Hematopoietic multipotent progenitor cell treated with erythropoietin and hydrocortisone succinate and interleukin-3 and kit ligand, for 8 days (in vitro differentiated cells): ENCODE measurements at regions not wholly inside any gene's neighbourhood (a gene's known extent, or its start where the extent isn't known, plus 50 kb on each side); places are given as distances from the start of the nearest gene placed in this dataset.

ENCODE experiments used
- DNase-seq: peaks from one replicate; pipeline ENCODE4 v3.0.0-alpha.2; 2015

- DNase-seq = no peak
Observed at GRCh38 chr9:96183751-96184150, 118.2 kb downstream of the HSD17B3 start.

- DNase-seq = no peak
Observed at GRCh38 chr9:96178153-96178552, 123.8 kb downstream of the HSD17B3 start.

DNA sequence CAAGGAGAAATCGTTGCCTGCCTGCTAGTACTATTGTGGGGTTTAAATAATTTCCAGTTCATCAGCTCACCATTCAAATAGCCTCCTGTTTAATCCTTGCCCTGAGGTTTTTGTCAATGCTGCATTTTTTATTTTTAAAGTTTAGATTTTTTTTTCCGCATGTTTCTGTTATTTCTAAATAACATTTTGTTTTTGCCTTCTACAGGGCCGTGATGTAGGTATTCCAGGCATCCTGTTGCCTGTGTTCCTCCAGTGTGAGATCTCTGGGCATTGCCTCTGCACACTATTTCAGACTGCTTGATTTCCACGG, 124.3 kb downstream of the HSD17B3 start:
- DNase-seq = no peak

DNA sequence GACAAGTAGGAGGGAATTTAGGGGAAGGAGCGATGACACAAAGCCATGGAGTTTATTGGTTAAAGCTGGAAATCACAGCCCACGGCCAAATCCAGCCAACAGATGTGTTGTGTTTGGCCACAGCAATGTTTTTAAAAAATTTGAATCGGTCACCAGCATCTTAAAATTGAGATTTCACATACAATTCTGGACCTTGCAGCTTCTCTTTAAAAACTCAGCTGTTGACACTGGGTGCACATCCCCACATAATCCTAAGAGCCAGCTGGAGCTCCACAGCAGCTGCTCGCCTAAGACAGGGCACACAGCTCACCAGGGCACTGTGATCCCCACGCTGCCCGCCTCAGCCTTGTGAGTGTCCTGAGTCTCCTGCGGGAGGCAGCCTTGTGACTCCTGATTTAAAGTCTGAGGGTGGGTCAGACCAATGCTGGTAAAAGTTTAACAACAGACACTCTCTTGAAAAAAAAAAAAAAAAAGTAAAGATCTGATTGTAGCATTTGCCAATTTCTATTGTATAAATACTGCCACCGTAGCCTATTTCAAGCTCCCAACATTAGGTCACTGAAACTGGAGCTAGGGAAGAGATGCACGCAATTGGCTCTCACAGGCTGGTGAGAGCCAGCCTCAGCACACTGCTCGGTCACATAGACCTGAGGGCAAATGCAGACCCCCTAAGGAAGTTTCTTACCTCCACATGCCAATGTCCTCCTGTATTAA, 124.8 kb downstream of the HSD17B3 start:
- DNase-seq = no peak

- DNase-seq = no peak
Observed at GRCh38 chr9:96175796-96176195, 126.2 kb downstream of the HSD17B3 start.

- DNase-seq = no peak
Observed at GRCh38 chr9:96175001-96175400, 127.0 kb downstream of the HSD17B3 start.

- no peak for DNase-seq
Observed at GRCh38 chr9:96174371-96174770, 127.6 kb downstream of the HSD17B3 start.

DNA sequence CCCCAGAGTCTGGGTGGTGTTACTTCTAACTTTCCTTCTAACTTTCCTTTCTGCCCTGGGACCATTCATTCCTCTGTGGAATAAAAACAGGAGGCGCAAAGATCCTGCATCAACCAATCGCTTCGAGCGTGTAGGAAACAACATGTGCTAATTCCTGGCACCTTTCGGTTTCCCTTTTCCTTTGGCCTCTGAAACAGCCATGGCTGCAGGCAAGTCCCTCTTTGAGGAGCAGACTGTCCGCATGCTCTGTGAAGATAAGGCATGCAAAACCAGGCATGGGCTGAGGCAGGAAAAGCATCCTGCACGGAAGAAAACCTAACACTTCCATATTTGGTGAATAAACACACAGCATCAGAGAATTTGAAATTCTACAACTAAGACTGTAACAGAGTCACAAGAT, 128.3 kb downstream of the HSD17B3 start:
- no peak for DNase-seq

DNA sequence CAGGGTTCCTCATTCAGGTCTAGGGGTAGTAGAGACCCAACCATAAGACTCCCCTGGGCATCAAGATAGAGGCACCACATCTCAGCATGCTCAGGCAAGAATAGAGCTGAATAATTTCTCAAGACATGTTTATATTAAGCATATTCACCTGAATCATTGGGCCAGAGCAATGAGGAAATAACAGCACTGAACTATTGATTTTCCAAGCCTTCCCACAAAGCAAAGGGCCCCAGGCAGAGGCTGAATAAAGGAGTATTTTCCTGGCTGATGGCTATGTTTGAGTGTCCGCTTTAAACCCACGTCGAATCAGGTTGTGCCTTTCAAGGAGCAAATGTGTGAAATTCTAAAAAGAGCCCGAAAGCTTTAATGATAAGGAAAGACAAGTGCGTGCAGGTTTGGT, 129.2 kb downstream of the HSD17B3 start:
- no peak for DNase-seq

- DNase-seq = no peak
Observed at GRCh38 chr9:96171728-96172127, 130.2 kb downstream of the HSD17B3 start.

GRCh38 chr9:96169901-96170300, 132.1 kb downstream of the HSD17B3 start:
- no peak for DNase-seq

- DNase-seq = no peak
Observed at GRCh38 chr9:96169484-96169883, 132.5 kb downstream of the HSD17B3 start.

DNA sequence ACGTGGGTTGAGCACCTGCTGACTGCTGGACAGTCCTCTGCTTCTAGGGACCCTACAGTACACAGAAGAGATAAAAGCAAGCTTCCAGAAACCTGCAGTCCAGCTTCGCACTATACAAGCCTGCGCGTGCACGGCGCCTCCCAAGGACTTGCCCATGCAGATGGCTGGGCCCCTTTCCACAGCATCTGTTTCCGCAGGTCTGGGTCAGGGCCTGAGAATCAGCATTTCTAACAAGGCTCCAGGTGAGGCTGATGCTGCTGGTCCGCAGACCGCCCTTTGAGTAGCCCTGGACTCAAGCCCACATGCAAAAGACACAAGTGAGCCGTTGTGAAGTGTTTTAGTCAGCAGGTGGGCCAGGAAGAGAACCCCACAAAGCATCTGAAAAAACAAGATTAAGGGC, 133.1 kb downstream of the HSD17B3 start:
- no peak for DNase-seq

- no peak for DNase-seq
Observed at GRCh38 chr9:96167011-96167410, 135.0 kb downstream of the HSD17B3 start.

DNA sequence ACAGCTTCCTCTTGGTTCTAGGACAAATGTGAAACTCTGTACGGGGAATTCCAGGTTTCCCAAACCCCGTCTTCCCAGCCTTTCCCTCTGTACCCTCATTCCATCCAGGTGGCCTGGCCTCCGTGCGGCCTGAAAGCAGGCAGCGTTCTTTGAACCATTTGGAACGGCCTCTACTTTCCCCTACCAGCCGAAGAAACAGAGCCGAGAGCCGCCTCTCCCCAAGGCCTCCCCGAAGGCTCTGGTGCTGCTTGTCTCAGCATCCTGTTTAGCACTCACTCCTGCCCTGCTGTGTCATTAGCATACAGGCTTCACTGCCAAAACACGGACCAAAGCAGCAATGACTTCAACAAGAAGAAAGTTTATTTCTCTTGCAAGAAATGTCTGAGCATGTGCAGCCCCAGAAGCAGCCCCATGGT, 137.7 kb downstream of the HSD17B3 start:
- DNase-seq = no peak

DNA sequence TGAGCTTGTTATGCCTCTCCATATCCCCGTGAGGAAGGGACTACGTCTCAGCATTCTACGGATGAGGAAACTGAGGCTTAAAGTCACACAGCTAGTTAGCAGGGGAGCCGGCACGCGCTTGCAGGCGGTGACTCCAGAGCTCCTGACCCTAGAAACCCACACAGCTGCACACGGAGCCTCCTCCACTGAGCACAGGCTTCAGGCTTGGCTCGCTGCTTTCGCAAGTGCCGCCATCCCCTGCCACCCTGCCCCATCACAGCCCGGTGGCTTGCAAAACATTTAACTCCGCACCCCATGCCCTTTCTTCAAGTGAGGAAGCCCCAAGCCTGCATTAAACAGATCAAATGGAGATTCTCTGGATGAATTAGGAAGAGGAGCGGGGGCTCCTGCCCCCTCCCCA, 138.3 kb downstream of the HSD17B3 start:
- no peak for DNase-seq

DNA sequence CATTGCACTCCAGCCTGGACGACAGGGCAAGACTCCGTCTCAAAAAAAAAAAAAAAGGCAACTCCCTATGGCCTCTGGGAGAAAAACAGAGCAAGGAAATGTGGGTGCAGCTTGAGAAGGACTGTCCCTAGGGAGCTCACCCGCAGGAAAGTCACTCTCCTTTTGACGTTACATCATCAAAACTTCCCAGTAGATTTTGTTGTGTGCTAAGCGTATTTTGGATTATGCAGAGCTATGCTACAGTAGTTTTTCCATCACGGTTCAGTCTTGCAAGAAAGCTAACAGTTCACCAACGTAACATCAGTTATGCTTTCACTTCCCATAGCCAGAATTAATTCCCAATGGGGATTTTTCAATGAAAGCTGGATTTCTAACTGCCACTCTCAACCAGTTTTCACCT, 138.8 kb downstream of the HSD17B3 start:
- DNase-seq = no peak

GRCh38 chr9:96161819-96162218, 140.2 kb downstream of the HSD17B3 start:
- DNase-seq = no peak

GRCh38 chr9:96160866-96161265, 141.1 kb downstream of the HSD17B3 start:
- no peak for DNase-seq

GRCh38 chr9:96160168-96160567, 141.8 kb downstream of the HSD17B3 start:
- no peak for DNase-seq

- DNase-seq = no peak
Observed at GRCh38 chr9:96159596-96159995, 142.4 kb downstream of the HSD17B3 start.

GRCh38 chr9:96158909-96159575, 142.9 kb downstream of the HSD17B3 start:
- DNase-seq = no peak

GRCh38 chr9:96158147-96158546, 143.8 kb downstream of the HSD17B3 start:
- DNase-seq = no peak

GRCh38 chr9:96157675-96158074, 144.3 kb downstream of the HSD17B3 start:
- no peak for DNase-seq
